H9 (cell line): ENCODE measurements at regions not wholly inside any gene's neighbourhood (a gene's known extent, or its start where the extent isn't known, plus 50 kb on each side); places are given as distances from the start of the nearest gene placed in this dataset.

Source experiments
- DNase-seq: peaks from one replicate; pipeline ENCODE4 v3.0.0-alpha.2; 2017
- H2AFZ ChIP-seq: one replicate; pipeline ENCODE4 v1.6.1; 2013; ENCODE audit warnings: mild to moderate bottlenecking, low read length, control low read depth, moderate library complexity
- H2AK5ac ChIP-seq: 2 replicates; pipeline ENCODE4 v1.6.1; 2013; ENCODE audit warnings: low read length, control low read depth, mixed read lengths; ENCODE audit not compliant: insufficient read length
- H2BK120ac ChIP-seq: one replicate; pipeline ENCODE4 v1.6.1; 2013; ENCODE audit warnings: low read depth, mild to moderate bottlenecking, low read length, control low read depth, inconsistent platforms; ENCODE audit not compliant: poor library complexity, severe bottlenecking
- H2BK12ac ChIP-seq: 2 replicates; pipeline ENCODE4 v1.6.1; 2013; ENCODE audit warnings: low read length, control low read depth, mixed read lengths, low read depth; ENCODE audit not compliant: insufficient read length
- H2BK15ac ChIP-seq: 2 replicates; pipeline ENCODE4 v1.6.1; 2013; ENCODE audit warnings: low read depth, low read length, control low read depth
- H2BK20ac ChIP-seq: one replicate; pipeline ENCODE4 v1.6.1; 2013; ENCODE audit warnings: low read depth, mild to moderate bottlenecking, low read length, control low read depth, inconsistent platforms; ENCODE audit not compliant: poor library complexity, severe bottlenecking
- H2BK5ac ChIP-seq: 2 replicates; pipeline ENCODE4 v1.6.1; 2013; ENCODE audit warnings: low read length, control low read depth, mixed read lengths; ENCODE audit not compliant: insufficient read length
- H3K14ac ChIP-seq: 2 replicates; pipeline ENCODE4 v1.6.1; 2013; ENCODE audit warnings: low read length, control low read depth; ENCODE audit not compliant: insufficient read depth
- H3K18ac ChIP-seq: 2 replicates; pipeline ENCODE4 v1.6.1; 2013; ENCODE audit warnings: low read depth, mild to moderate bottlenecking, mixed read lengths, low read length, control low read depth; ENCODE audit not compliant: insufficient read length
- H3K23ac ChIP-seq: 2 replicates; pipeline ENCODE4 v1.6.1; 2013; ENCODE audit warnings: low read length, control low read depth, mixed read lengths, low read depth; ENCODE audit not compliant: insufficient read length
- H3K23me2 ChIP-seq: 2 replicates; pipeline ENCODE4 v1.6.1; 2013; ENCODE audit warnings: low read depth, mild to moderate bottlenecking, mixed read lengths, low read length, control low read depth; ENCODE audit not compliant: insufficient read length, poor library complexity, severe bottlenecking
- H3K27ac ChIP-seq: 2 replicates; pipeline ENCODE4 v1.5.1; 2013; ENCODE audit warnings: low read length, control low read depth, mixed read lengths, low read depth; ENCODE audit not compliant: insufficient read length
- H3K27me3 ChIP-seq: 2 replicates; pipeline ENCODE4 v1.6.1; 2013; ENCODE audit warnings: low read length, control low read depth, inconsistent platforms; ENCODE audit not compliant: insufficient read depth
- H3K4ac ChIP-seq: 2 replicates; pipeline ENCODE4 v1.6.1; 2013; ENCODE audit warnings: low read depth, mild to moderate bottlenecking, control low read depth, inconsistent platforms, low read length, moderate library complexity
- H3K4me1 ChIP-seq: 2 replicates; pipeline ENCODE4 v1.6.1; 2013; ENCODE audit warnings: low read length, control low read depth, inconsistent platforms; ENCODE audit not compliant: insufficient read depth
- H3K4me2 ChIP-seq: 2 replicates; pipeline ENCODE4 v1.6.1; 2013; ENCODE audit warnings: low read length, control low read depth, mixed read lengths; ENCODE audit not compliant: insufficient read length, insufficient read depth
- H3K56ac ChIP-seq: 2 replicates; pipeline ENCODE4 v1.6.1; 2013; ENCODE audit warnings: low read depth, mild to moderate bottlenecking, mixed read lengths, low read length, control low read depth; ENCODE audit not compliant: insufficient read length
- H3K79me1 ChIP-seq: 2 replicates; pipeline ENCODE4 v1.6.1; 2013; ENCODE audit warnings: low read depth, mild to moderate bottlenecking, moderate library complexity, low read length, control low read depth, inconsistent platforms; ENCODE audit not compliant: insufficient read depth, poor library complexity, severe bottlenecking
- H3K79me2 ChIP-seq: 2 replicates; pipeline ENCODE4 v1.6.1; 2013; ENCODE audit warnings: low read length, control low read depth, inconsistent platforms; ENCODE audit not compliant: insufficient read depth
- H3K9ac ChIP-seq: 2 replicates; pipeline ENCODE4 v1.6.1; 2013; ENCODE audit warnings: low read length, control low read depth, mixed read lengths; ENCODE audit not compliant: insufficient read length; ENCODE audit errors: extremely low read depth
- H3K9me3 ChIP-seq: one replicate; pipeline ENCODE4 v1.6.1; 2013; ENCODE audit warnings: low read depth, low read length, inconsistent platforms; ENCODE audit not compliant: control insufficient read depth
- H3T11ph ChIP-seq: one replicate; pipeline ENCODE4 v1.6.1; 2013; ENCODE audit warnings: mild to moderate bottlenecking, low read length, control low read depth, inconsistent platforms
- H4K20me1 ChIP-seq: one replicate; pipeline ENCODE4 v1.6.1; 2013; ENCODE audit not compliant: control insufficient read depth, insufficient read length, insufficient read depth
- H4K5ac ChIP-seq: 2 replicates; pipeline ENCODE4 v1.6.1; 2013; ENCODE audit warnings: low read depth, mild to moderate bottlenecking, mixed read lengths, low read length, control low read depth; ENCODE audit not compliant: insufficient read length
- H4K8ac ChIP-seq: replicated peaks from 2 replicates; pipeline ENCODE4 v1.6.1; 2013; ENCODE audit warnings: low read length, control low read depth, mixed read lengths, low read depth; ENCODE audit not compliant: insufficient read length
- H4K91ac ChIP-seq: 2 replicates; pipeline ENCODE4 v1.6.1; 2013; ENCODE audit warnings: low read depth, mild to moderate bottlenecking, moderate library complexity, mixed read lengths, low read length, control low read depth; ENCODE audit not compliant: insufficient read length
- H3K27ac Mint-ChIP-seq, 3 experiments: 2 replicates in 2 of 3; 3 replicates in 1 of 3; pipeline ENCODE4 v1.8.0; 2020 to 2021; ENCODE audit warnings: mixed read lengths in 3 of 3, mild to moderate bottlenecking in 1 of 3, moderate library complexity in 1 of 3
- H3K27me3 Mint-ChIP-seq: 2 replicates; pipeline ENCODE4 v1.8.0; 2021; ENCODE audit warnings: low read depth, mild to moderate bottlenecking, moderate library complexity, mixed read lengths
- H3K36me3 Mint-ChIP-seq, 3 experiments: 2 replicates in 2 of 3; 3 replicates in 1 of 3; pipeline ENCODE4 v1.8.0; 2020 to 2021; ENCODE audit warnings: low read depth in 3 of 3, mixed read lengths in 3 of 3; ENCODE audit not compliant: insufficient read depth in 1 of 3
- H3K4me1 Mint-ChIP-seq, 2 experiments: 2 replicates each; pipeline ENCODE4 v1.8.0; 2020; ENCODE audit warnings: mixed read lengths in 2 of 2
- H3K4me3 Mint-ChIP-seq, 2 experiments: 2 replicates in 1 of 2; 3 replicates in 1 of 2; pipeline ENCODE4 v1.8.0; 2020 to 2021; ENCODE audit warnings: mild to moderate bottlenecking in 2 of 2, mixed read lengths in 2 of 2, moderate library complexity in 1 of 2
- H3K9me3 Mint-ChIP-seq, 2 experiments: 2 replicates in 1 of 2; 3 replicates in 1 of 2; pipeline ENCODE4 v1.8.0; 2020; ENCODE audit warnings: mild to moderate bottlenecking in 2 of 2, mixed read lengths in 2 of 2, moderate library complexity in 1 of 2
- WGBS: extraction: QIAGEN DNeasy Blood & Tissue Kit; methylation state at CpG from one replicate; pipeline ENCODE4 v1.1.7; 2013; ENCODE audit warnings: missing lambda C conversion rate, low lambda C conversion rate, mixed read lengths; ENCODE audit not compliant: insufficient read length; ENCODE audit errors: extremely low coverage; 5-methylcytosine and 5-hydroxymethylcytosine counted together
- TF ChIP-seq, protein P1 (sequence below): fragments of 200-600 bp; sonication (generic); conservative IDR thresholded peaks from 3 replicates; pipeline ENCODE4 v1.8.0; 2021; ENCODE audit warnings: antibody characterized with exemption, mild to moderate bottlenecking

DNA sequence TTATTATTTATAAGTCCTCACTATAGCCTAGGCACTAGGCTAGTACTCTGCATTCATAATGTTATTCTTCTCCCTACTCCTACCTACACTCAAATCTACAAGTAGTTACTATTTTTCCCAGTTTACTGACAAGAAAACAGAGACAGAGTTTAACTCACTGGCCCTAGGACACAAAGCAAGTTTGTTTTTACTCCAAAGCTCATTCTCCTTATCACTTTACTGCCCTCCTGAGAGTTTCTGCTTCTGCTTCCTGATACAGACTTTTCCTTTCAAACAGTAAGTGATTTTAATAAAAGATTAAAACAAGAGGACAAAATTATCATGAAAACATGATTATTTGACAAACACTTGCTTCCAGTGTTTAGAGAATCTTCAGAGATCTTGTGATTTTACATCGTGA is 60.6 kb upstream of the CADPS start:
- Histone ChIP-seq H4K8ac (no peak overlapping the region), H3T11ph (no peak overlapping the region), H4K20me1 (no peaks in the 10 kb centered on the region), H2BK20ac (no peak overlapping the region), H3K18ac (no peak overlapping the region), H3K56ac (no peak overlapping the region), H3K23me2 (no peaks in the 10 kb centered on the region), H3K79me1 (no peaks in the 10 kb centered on the region), H2BK12ac (no peak overlapping the region), H3K4me1 (no peaks in the 10 kb centered on the region), H2BK15ac (no peak overlapping the region), H2BK120ac (no peak overlapping the region), H3K27ac (no peak overlapping the region), H3K4ac (no peak overlapping the region), H3K27me3 (no peaks in the 10 kb centered on the region), H3K9ac (no peak overlapping the region), H3K23ac (no peak overlapping the region), H3K14ac (no peak overlapping the region), H2AFZ (no peak overlapping the region), H4K91ac (no peak overlapping the region), H2AK5ac (no peak overlapping the region), H3K79me2 (no peaks in the 10 kb centered on the region), H3K4me2 (no peak overlapping the region), H4K5ac (no peak overlapping the region), H2BK5ac (no peak overlapping the region), H3K9me3 (no peaks in the 10 kb centered on the region)
- no peak for DNase-seq
- peaks cover 3 to 6% of the 10 kb centered on the region in 2 experiments for H3K4me1 Mint-ChIP-seq
- H3K27ac Mint-ChIP-seq = no peak overlapping the region
- H3K4me3 Mint-ChIP-seq = no peak overlapping the region
- H3K36me3 Mint-ChIP-seq = peaks cover 2 to 12% (median 6%) of the 10 kb centered on the region in 3 experiments; a peak in 4 of 7 replicates
- TF ChIP-seq, protein P1, sequence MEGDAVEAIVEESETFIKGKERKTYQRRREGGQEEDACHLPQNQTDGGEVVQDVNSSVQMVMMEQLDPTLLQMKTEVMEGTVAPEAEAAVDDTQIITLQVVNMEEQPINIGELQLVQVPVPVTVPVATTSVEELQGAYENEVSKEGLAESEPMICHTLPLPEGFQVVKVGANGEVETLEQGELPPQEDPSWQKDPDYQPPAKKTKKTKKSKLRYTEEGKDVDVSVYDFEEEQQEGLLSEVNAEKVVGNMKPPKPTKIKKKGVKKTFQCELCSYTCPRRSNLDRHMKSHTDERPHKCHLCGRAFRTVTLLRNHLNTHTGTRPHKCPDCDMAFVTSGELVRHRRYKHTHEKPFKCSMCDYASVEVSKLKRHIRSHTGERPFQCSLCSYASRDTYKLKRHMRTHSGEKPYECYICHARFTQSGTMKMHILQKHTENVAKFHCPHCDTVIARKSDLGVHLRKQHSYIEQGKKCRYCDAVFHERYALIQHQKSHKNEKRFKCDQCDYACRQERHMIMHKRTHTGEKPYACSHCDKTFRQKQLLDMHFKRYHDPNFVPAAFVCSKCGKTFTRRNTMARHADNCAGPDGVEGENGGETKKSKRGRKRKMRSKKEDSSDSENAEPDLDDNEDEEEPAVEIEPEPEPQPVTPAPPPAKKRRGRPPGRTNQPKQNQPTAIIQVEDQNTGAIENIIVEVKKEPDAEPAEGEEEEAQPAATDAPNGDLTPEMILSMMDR = no peak
- no peaks in the 10 kb centered on the region for H3K27me3 Mint-ChIP-seq
- peaks cover 10 to 11% of the 10 kb centered on the region in 2 experiments for H3K9me3 Mint-ChIP-seq
- WGBS = no CpG with 5 or more reads among the region's 1 CpG
